Activated CD8-positive, alpha-beta memory T cell treated with anti-CD3 and anti-CD28 coated beads for 36 hours (primary cell): ENCODE measurements at regions not wholly inside any gene's neighbourhood (a gene's known extent, or its start where the extent isn't known, plus 50 kb on each side); places are given as distances from the start of the nearest gene placed in this dataset.
"Not testable (repeated sequence)": the region's sequence is repeated elsewhere in the genome, so short reads cannot be mapped to it uniquely, and the experiment has no call there.

Experiments
- CTCF ChIA-PET: fragments of 350-600 bp; sonication (Branson Sonifier 250); formaldehyde crosslinking; loops from one replicate; lab custom pipeline; 2021; ENCODE audit warnings: antibody characterized with exemption; lab: Charles Lee
- POLR2A ChIA-PET: fragments of 350-600 bp; sonication (Branson Sonifier 250); formaldehyde crosslinking; loops from one replicate; lab custom pipeline; 2021; ENCODE audit warnings: antibody characterized with exemption; lab: Charles Lee

DNA sequence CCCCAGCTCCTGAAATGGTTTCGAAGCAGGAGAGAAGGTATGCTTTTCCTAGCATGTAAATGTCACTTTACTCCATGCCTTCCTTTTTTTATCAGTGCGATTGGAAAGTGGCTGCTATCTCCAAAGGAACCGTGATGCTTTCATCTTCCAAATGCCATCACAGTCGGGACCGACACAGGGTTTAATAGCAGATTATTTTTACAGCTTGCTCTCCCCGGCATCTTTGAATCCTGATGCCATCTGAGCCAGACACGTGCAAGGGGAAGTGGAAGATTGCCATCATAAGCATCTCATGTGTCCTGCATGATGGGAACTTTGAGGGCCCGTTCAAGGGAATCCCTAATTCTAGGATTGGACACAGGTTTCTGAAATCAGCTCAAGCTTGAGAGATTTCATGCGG is 253.4 kb upstream of the KCNG1 start:
- POLR2A ChIA-PET = no interaction called here
- CTCF ChIA-PET = interaction anchor here (1.2 kb wide), 1 partner anchor 159 kb away, joined by 3 read pairs; no protein-coding TSS in a partner anchor

DNA sequence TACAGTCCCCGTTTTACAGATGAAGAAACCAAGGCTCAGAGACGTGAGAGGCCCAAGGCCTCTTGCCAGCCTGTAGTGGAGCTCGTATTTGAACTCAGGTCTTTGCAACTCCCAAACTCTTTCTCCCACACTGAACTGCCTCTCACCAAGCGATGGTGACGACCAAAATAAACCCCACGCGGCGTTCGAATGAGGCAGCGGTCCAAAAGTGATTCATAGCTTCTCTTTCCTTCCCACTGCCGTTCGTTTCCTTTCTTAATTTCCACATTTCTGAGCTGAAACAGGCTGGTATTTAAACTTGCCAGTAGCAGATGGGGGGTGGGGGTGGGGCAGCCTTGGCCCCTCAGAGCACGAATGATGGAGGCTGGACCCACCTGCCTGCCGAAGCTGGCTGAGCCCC is 252.9 kb upstream of the KCNG1 start:
- POLR2A ChIA-PET = no interaction called here
- CTCF ChIA-PET = interaction anchor here (1.2 kb wide), 1 partner anchor 159 kb away, joined by 3 read pairs; no protein-coding TSS in a partner anchor

DNA sequence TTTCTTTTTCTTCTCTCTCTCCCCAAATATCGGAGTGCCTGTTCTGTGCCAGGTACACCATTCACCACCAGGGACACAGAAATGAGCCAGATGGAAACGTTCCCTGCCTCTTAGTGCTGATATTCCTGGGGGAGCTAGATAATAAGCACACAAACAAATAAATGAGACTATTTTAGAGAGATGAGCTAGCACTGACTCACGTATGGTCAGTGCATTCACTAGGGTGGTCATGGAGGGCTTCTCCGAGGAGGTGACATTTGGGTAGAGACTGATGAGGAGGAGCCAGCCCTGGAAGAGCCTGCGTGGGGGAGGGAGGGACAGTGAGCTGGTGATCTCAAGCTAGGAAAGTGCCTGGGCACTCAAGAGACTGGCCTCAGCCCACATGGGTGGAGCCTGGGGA is 252.3 kb upstream of the KCNG1 start:
- CTCF ChIA-PET = interaction anchor here (1.2 kb wide), 1 partner anchor 158 kb away, joined by 3 read pairs; no protein-coding TSS in a partner anchor
- POLR2A ChIA-PET = no interaction called here

DNA sequence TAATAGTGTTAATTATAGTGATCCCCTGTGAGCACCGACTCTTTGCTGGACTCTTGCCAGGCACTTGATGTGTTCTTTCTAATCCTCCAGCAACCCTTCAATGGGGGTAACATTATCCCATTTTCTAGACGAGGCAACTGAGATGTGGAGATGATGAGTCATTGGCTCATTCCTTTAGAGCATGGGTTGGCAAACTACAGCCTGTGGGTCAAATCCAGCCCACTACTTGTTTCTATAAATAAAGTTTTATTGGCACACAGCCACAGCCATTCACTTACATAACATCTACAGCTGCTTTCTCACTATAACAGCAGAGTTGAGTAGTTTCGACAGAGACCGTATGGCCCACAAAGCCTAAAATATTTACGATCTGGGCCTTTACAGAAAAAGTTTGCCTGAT is 249.5 kb upstream of the KCNG1 start:
- ChIA-PET CTCF (no interaction called here), POLR2A (no interaction called here)

DNA sequence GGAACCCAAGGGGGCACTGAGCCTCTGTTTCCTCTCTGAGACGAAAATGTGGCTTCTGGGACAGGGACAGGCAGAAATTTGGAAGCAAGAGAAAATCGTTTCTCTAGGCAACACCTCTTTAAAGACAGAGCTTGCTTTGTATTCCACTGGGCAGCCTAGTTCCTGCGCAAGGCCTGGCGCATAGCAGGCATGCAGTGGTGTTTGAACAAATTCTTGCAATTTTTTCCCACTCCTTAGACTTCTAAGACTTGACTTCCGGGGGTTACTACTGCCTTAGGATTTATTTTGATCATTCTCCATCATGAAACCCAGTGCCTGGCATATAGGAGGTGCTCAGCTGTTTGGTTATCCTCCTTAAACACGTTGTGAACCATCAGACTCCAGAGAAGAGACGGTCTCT is 249.0 kb upstream of the KCNG1 start:
- ChIA-PET CTCF (no interaction called here), POLR2A (no interaction called here)

DNA sequence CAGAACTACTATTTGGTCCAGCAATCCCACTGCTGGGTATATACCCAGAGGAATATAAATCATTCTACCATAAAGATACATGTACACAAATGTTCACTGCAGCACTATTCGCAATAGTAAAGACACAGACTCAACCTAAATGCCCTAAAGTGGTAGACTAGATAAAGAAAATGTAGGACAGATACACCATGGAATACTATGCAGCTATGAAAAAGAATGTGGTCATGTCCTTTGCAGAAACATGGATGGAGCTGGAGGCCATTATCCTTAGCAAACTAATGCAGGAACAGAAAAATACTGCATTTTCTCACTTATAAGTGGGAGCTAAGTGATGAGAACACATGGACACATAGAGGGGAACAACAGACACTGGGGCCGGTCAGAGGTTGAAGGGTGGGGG is 248.4 kb upstream of the KCNG1 start:
- POLR2A ChIA-PET, CTCF ChIA-PET: not testable (repeated sequence)

DNA sequence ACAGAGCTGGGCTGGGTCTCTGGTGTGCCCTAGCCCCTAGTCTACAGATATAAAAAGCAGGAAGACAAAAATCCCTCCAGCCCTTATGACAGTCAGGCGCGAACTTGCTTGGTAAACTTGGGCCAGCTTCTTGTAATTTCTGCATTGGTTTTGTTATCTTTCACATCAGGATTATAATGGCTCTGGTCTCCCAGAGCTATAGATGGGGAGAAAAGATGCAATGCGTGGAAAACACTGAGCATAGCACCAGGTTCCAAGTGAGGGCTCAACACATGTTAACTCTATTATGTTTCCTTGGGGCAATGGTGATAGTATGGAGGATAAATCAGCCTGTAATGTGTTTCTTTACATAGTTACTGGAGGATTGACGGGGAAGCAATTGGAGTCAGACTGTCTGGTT is 246.8 kb upstream of the KCNG1 start:
- CTCF ChIA-PET = no interaction called here

DNA sequence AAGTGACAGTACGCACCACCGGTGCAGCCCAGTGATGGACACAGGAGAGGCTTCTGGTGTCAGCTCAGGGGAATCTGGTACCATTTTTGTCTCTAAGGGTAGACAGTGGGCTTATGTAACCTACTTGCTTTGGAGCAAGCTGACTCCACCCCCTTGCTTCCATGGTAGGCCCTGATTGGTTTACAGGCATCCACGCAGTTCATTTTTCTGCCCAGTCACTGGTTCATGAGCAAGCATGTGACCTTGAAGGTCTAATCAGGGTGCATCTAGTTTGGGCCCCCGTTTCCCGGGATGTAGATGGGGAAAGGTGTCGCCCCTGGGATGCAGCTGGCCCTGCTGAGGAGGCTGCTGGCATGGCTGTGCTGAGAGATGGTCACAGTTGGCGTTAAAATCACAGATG is 244.8 kb upstream of the KCNG1 start:
- CTCF ChIA-PET = interaction anchor here (0.8 kb wide), 1 partner anchor 167 kb away, joined by 3 read pairs; no protein-coding TSS in a partner anchor
- POLR2A ChIA-PET = no interaction called here

More for the DNA sequence above, 246.8 kb upstream of the KCNG1 start:
- POLR2A ChIA-PET = no interaction called here

DNA sequence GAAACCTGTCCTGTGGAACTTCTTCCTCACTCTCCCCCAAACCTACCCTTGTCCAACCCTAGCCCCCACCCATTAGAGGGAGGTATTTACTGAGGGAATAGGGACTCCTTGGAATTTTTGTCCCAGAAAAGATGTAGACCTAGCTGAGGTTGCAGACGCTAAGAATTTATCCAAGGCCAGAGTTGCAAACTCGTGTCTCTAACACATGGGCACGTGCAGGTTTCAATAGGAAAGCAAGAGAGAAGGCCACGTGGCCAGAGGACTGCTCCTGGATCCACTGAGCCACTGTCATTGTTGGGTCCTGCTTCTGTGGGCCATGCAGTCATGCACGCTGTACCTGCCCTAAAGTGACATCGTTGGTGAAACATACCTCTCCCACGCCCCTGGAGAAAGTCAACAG is 243.4 kb upstream of the KCNG1 start:
- CTCF ChIA-PET = interaction anchor here (0.5 kb wide), 1 partner anchor 41 kb away, joined by 3 read pairs; no protein-coding TSS in a partner anchor
- POLR2A ChIA-PET = no interaction called here

DNA sequence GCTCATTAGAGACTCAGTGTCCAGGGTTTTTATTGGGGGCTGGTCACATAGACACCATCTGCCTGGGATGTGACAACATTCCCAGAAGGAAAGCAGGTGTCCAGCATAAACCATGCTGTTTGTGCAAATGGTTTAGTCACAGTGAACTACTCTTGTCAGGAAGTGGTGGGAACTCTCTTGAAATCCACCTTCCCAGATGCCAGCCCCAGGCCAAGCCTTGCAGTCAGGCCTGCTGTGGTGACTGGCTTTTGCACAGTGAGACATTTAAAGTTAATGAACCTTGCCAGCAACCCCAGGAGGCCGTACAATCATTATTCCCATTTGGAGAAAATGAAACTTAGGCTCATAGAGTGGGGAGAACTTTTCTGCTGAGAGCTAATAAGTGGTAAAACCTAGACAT is 242.5 kb upstream of the KCNG1 start:
- ChIA-PET CTCF (interaction anchor here (0.6 kb wide), 1 partner anchor 331 kb away, joined by 3 read pairs; no protein-coding TSS in a partner anchor), POLR2A (no interaction called here)

DNA sequence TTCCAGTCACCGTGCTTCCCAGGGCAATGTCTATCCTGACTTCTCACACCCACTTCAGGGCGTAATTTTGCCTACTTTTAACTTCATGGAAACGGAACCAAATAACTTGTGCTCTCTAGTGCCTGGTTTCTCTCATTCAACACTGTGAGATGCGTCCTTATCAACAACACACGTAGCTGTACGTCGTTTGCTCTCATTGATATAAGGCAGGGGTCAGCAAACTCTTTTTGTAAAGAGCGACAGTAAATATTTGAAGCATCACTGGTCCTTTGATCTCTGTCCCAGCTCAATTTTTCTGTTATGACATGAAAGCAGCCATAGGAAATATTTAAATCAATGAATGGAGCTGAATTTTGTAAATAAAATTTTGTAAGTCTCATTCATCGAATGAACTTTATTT is 239.3 kb upstream of the KCNG1 start:
- ChIA-PET CTCF (no interaction called here), POLR2A (no interaction called here)

DNA sequence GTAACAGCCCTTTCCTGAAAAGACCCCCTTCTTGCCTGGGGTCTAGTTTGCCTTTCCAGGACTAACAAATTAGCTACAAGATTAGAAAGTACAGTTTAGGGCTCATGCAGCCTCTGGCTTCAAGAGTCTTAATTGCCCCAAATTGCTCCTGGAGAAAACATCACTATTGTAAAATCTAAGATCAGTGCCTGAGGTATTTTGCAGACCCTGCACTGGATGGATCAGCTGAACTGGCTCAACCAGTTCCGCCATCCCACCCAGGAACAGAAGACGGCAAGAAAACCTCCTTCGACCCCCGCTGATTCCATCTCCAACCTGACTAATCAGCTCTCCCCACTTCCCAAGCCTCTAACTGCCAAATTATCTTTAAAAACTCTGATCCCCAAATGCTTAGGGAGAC is 236.5 kb upstream of the KCNG1 start:
- ChIA-PET CTCF (no interaction called here), POLR2A (no interaction called here)

DNA sequence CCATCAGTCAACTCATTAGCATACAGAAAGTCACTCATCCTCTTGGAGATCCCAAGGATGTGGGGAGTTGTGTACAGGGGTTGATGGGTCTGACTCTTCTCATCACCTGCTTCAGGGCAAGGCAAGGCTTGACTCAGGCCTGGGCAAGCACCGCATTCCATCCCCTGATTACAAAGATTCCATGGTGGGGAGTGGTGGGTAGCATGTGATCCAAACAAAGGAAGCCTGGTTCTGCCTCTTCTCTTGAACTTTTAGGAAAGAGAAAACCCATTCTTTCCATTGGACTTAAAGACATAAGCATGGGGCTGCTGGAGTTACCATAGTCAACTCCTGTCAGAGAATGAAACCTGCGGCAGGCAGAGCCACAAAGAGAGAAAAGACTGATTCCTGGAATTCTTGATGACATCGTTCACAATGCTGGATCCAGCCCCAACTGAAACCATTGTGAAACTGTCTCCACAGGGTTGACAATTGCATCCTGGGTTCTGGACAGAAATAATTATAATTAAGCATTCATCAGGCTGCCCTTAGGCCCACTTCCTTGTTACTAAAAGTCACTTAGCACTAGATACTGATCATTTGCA is 235.8 kb upstream of the KCNG1 start:
- ChIA-PET POLR2A (no interaction called here), CTCF (no interaction called here)

DNA sequence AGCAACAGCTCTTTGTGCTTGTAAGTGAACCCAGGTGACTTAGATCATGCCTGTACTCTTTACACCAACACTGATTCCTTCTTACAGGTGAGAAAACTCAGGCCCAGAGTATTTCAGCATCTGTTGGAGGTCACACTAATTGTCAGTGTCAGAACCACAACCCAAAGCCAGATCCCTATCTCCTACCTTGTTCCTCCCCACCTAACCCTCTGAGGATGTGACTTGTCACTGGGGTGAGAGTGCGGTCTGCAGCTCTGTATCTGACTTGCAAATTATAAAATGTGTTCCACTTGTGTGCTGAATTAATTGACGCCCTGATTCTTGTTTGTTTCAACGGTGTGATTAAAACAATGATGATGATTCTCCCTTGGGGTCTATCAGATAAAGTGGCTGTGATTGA is 232.5 kb upstream of the KCNG1 start:
- ChIA-PET CTCF (interaction anchor here (0.7 kb wide), 1 partner anchor 13 kb away, joined by 3 read pairs; no protein-coding TSS in a partner anchor), POLR2A (no interaction called here)

DNA sequence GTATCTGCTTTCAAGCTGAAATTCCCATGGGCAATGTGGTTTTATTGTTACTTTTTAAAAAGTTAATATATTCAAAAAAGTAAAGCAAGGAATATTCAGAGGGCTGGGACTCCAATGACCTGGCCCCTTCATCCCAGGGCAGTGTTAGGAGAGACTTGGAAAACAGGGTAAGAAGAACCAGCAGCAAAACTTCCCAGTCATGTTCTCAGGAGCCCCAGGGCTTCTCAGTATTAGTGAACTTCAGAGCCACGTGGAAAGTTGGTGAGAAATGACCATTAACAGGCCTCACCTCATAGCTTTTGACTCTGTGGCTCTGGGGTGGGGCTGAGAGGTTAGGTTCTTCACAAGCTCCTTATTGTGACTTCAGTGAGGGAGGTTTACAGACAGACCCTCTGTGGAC is 230.4 kb upstream of the KCNG1 start:
- POLR2A ChIA-PET = no interaction called here
- CTCF ChIA-PET = interaction anchor here (0.6 kb wide), 1 partner anchor 265 kb away, joined by 3 read pairs; no protein-coding TSS in a partner anchor

DNA sequence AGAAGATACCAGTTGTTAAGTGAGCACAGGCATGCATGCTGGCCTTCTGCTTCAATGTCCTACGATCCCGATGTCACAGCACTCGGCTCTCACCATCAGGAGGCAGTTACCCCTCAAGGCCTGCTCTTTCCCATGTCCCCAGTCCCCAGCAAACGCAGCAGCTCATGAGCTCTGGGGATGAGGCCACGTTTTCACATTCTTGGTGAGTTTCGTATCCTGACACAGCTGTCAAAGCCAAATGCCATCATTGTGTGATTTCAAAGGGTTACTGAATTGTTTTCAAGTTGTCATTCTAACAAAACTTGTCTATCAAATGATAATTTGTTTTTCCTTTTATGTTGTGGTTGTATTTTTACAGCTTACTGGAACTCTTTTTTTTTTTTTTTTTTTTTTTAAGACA is 226.9 kb upstream of the KCNG1 start:
- POLR2A ChIA-PET = no interaction called here

DNA sequence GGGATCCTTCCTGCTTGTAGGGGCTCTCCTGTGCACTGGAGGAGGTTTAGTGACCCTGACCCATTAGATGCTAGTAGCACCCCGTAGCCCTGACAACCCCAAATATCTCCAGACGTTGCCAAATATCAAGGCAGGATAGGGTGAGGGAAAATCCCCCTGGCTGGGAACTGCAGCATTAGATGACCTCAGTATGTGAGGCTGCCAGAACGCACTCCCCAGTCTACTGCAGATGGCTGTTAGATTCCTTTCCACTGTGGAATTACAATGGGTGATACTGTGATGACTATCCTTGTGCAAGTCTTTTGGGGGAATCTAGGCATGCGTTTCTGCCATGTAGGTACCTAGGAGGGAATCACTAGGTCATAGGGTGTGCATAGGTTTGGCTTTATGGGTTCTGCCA is 226.3 kb upstream of the KCNG1 start:
- ChIA-PET POLR2A (no interaction called here), CTCF (no interaction called here)

More for the DNA sequence above, 226.9 kb upstream of the KCNG1 start:
- CTCF ChIA-PET = no interaction called here

DNA sequence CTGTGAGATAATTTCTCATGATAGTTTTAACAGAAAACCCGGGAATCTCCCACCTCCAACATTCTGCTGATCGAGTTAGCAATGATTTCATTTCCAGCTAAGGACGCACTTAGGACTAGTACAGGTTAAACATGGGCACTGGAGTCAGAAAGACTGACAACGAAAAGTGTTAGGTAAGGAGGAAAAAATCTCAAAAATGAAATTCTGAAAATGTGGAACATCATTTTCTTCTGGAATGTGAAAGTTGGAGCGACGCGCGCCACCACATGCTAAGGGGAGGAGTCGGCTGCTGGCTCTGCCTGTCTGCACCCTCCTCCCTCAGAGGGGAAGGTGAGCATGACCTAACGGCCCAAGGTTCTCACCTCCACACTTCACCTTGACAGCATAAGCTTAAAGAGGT is 221.6 kb upstream of the KCNG1 start:
- CTCF ChIA-PET = no interaction called here
- POLR2A ChIA-PET = no interaction called here

DNA sequence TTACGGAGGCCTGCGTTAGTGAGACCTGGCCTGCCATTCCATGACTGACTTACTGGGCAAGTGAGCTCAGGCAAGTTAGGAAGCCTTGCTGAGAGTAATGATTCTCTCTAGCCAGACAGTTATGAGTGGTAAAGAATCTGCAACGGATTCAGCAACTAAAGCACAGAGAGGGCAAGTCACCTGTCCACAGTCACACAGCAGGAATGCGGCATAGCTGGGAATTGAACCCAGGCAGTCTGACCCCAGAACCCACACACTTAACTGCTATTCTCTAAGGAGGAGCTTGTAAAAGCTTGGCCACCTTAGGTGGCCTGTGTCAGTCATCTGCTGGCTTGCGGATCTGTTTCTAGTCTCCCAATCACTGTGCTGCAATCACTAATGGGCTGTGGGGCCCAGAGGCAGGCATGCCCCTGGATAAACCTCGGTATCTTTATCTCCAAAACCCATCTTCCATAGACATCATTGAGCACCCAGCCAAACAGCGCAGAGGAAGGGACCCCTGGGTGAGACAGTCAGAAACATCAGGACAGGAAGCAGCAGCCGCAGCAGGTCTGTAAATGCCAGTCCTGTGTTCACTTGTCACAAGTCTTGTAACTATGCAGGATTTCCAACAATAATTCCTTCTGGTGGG is 215.9 kb upstream of the KCNG1 start:
- ChIA-PET POLR2A (no interaction called here), CTCF (no interaction called here)

DNA sequence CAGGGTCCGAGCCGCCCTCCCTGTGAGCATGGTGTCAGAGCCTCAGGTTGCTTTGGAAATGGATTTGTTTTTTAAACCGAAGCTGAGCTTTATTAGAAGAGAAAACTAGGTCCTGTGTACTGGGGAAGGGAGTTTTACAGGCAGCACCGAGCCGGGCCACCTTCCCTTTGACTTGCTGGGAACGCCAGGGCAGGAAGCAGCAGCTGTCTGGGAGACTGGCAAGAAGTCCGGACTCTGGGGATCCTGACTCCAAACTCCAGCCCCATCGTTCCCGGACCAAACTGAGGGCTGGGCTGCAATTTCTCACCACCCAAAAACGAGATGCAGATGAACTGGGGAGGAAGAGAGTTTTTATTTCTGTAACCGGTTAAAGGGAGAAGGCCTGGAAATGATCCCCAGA is 214.9 kb upstream of the KCNG1 start:
- ChIA-PET CTCF (no interaction called here), POLR2A (no interaction called here)

DNA sequence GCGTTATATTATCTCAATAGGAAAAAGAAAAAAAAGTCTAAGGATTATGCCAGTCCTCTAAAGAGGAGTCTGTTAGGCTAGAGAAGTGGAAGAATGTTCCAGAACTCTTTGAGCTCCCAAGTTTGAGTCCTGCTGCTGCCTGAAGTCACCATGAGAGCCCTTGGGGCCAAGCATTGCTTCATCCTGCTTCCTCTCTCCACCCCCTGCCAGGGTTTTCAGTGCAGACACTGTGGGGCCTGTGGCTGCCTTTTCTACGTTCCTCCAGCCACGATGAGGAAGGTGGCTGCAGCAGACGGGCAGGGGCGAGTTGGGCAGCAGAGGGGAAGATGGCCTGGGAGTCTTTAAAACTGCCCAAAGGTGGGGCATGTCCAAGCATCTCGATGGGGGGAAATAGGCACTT is 214.4 kb upstream of the KCNG1 start:
- ChIA-PET POLR2A (no interaction called here), CTCF (no interaction called here)
